ENCODE measurements at regions not wholly inside any gene's neighbourhood (a gene's known extent, or its start where the extent isn't known, plus 50 kb on each side); places are given as distances from the start of the nearest gene placed in this dataset.

DNA sequence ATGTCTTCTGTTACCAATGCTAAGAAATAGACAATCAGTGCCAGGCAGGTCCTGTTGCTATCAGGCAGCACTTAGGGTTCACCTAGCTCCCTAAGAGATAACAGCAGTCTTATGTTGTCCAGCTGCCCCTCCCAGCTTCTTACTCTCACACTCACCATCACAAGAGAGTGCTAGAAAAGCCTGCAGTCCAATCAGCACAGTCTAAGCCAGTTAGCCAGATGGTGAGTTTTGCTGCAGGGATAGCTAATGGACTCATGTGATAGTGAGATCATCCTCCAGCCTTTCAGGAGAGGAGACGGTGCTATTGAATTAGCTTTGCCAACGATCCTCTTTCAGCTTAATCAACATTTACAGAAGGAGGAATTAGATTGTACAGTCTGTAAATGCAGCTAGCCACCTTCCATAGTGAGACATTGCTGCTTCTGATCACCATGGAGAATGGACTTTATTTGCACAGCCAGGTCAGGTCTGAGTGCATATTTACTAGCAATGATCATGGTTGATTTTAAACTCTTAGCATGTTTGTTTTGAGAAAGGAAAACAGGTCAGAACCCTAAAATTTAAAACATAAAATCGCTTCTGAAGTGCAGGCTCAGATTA lies 438.3 kb downstream of the CENPC start:
- DNase-seq = no peak

DNA sequence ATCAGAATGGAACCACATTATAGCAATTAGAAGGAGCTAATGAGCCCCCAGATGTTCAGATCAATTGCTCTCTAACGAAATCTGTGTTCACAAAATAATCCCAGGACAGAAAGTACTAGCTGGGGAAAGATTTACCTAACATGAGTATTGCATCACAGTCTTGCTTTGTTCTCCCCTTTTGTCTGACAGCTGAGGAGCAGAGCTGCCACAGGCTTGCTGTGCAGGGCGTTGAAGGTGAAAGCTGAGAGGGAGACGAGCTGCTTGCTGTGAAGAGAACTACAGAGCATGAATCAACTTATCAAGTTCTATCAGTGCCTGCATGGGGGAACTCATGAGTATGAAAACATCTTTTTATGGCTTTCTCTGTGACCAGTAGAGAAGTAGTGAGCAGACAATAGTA lies 441.2 kb downstream of the CENPC start:
- no peak for DNase-seq

GRCh38 chr4:67103001-67103747 lies 442.1 kb downstream of the CENPC start:
- DNase-seq = no peak

DNA sequence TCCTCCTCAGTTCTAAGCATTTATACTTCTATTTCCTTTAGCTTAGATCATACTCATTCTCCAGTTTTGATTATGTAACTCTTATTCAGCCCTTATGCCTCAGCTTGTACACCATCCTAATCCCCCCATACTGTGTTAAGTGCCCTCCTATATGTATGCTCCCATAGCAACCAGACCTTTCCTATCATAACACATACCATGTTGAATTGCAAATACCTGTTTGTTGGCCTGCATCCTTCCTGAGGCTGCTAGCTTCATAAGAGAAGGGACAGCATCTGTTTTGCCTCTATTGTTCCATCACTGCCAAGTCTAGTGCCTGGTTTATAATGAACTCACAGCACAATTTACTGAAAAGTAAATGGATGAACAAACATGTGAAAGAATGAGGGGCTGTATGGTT lies 443.7 kb downstream of the CENPC start:
- DNase-seq = no peak

- DNase-seq = no peak
Observed at GRCh38 chr4:67092351-67092750, 453.0 kb downstream of the CENPC start.

- no peak for DNase-seq
Observed at GRCh38 chr4:67091673-67092072, 453.6 kb downstream of the CENPC start.

DNA sequence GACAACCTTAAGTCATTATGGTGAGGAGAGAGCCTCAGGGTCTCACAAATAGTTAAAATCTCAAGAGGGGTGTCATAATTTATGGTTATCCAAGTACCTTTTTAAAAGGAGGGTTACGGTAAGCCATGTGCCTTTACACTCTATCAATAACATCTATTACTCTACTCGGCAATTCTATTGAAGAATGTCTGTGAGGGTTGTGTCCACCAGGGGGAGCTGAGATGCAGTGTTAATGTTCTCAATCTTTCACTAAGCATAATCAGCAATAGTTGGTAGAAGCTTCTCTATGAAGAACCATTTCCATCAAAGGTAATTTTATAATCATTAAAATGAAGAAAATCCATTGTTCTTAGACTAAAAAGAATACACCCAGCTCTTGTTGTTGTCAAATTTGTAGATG lies 457.4 kb downstream of the CENPC start:
- no peak for DNase-seq

GRCh38 chr4:67084783-67085182 lies 460.5 kb downstream of the CENPC start:
- DNase-seq = no peak

DNA sequence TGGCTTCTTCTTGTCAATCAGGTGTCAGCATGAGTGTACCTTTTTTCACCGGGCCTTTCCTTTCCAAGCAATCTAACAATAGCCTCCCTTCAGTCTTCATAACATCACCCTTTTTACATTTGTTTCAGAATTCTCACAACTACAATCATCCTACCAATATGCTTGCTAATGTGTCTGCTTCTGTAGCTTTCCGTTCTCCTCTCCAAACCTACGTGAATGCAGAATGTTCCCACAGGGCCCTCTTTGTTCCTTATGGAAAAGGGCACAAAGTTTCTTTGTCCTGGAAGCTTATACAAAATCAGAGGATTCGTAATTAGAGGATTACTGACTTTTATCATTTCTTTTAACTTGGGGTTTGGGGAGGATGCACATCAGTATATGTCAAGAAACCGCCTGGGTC lies 461.8 kb downstream of the CENPC start:
- no peak for DNase-seq

- DNase-seq = no peak
Observed at GRCh38 chr4:67082746-67083145, 462.6 kb downstream of the CENPC start.

GRCh38 chr4:67080046-67080557 lies 465.2 kb downstream of the CENPC start:
- no peak for DNase-seq

DNA sequence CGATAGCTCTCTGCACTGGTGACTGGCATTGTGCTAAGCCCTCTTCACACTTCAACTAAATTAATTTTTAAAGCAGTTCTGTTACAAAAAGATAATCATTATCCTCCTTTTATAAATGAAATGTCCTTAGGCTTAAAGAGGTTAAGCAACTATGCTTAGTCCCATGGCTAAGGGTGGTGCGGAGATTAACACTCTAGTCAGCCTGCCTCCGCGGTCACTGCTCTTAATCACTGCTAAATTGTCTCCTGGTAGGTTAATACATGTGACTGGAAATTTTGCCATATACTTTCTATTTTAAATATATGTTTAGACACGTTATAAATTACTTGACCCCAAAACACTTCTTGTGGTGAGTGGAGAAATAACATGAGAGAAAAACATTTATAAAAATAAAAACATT lies 473.7 kb downstream of the CENPC start:
- DNase-seq = no peak

GRCh38 chr4:67055319-67055718 lies 490.0 kb downstream of the CENPC start:
- DNase-seq = no peak

GRCh38 chr4:67054896-67055295 lies 490.4 kb downstream of the CENPC start:
- DNase-seq = no peak

DNA sequence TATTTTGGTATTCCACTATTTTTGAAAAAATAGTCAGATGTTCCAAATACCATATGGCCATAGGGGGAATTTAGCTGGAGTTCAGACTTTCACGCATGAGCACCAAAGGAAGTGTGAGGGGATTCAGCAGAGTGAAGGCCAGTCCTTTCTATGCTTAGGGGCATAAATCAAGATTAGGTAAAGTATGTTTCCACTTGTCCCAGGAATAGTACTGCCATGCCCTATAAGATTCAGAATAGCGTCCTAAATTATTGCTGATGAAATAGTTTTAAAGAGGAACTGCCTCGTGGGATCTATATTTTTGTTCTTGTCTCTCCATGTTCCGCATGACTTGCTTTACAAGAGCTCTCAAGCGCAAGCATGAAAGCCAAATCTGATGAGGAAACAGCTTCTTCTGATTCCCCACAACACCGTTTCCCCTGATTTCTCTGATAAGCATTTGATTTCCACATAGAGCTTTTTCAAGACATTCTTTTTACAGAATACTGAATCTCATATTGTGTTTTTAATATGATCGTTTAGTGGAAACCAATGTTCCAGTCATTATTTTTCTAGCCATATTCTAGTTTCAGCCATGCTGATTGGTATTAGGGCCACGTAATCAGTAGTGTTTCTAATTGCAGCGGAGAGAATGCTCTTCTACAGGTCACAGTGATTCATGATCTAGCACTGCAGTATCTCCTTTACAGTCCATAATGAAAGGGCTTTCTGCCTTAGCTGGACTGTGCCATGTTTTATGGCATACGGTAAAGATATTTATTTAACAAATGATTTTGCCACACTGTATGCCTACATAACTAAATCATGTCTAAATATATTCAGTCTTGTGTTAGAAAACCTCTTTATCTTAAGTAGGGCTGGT lies 492.3 kb downstream of the CENPC start:
- DNase-seq = no peak

- no peak for DNase-seq
Observed at GRCh38 chr4:67051000-67051789, 494.1 kb downstream of the CENPC start.

DNA sequence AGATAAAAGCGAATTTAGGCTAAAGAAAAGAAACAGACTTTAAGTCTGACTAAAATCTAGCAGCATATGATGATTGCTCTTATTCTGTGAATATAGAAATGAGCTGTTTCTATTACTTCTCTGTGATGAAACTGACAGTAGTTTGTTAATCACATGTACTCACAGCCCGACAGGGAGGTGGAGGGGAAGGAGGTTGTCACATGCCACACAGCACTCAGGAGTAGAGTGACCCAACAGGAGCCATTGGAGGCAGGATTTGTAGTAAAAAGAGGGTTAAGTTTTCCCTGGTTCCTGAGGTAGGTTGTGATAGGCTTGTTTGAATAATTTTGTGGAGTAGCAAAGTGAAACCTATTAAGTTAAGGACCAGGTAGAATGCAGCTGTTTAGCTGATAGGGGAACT lies 495.9 kb downstream of the CENPC start:
- DNase-seq = no peak

GRCh38 chr4:67048530-67048929 lies 496.8 kb downstream of the CENPC start:
- no peak for DNase-seq

DNA sequence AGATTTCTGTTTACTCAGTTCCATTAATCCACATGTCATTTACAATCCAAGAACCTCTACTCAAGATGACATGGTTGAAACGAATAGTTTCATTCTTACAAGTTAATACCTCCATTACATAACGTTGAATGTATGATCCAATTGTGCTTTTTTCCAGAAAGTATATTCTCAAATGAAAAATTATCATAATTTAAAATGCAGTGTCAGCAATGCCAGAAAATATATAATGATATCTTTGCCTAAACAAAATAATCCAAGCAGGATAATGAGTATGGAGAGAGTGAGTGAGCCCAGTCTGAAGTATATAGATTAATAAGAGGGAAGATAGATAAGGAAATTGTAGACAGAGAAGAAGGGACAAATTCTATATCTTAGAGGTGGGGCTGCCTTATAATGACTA lies 505.0 kb downstream of the CENPC start:
- no peak for DNase-seq

GRCh38 chr4:67038228-67038566 lies 507.1 kb downstream of the CENPC start:
- DNase-seq = no peak

GRCh38 chr4:67037504-67038227 lies 507.6 kb downstream of the CENPC start:
- DNase-seq = no peak

GRCh38 chr4:67036791-67037190 lies 508.5 kb downstream of the CENPC start:
- DNase-seq = no peak
